Large intestine (tissue), 3 donors: ENCODE measurements at regions not wholly inside any gene's neighbourhood (a gene's known extent, or its start where the extent isn't known, plus 50 kb on each side); places are given as distances from the start of the nearest gene placed in this dataset.
"Not testable (repeated sequence)": the region's sequence is repeated elsewhere in the genome, so short reads cannot be mapped to it uniquely, and the experiment has no call there.

Experiments used
- DNase-seq, 2 donors: peaks; one replicate each; pipeline versions ENCODE4 v3.0.0 to v3.0.0-alpha.2; 2013
- H3K27ac ChIP-seq: one replicate; pipeline ENCODE4 v1.5.1; 2013; ENCODE audit warnings: low read length
- H3K27me3 ChIP-seq: 2 replicates; pipeline ENCODE4 v1.6.1; 2013; ENCODE audit warnings: low read length; ENCODE audit not compliant: control insufficient read depth, insufficient read depth
- H3K36me3 ChIP-seq: 2 replicates; pipeline ENCODE4 v1.6.1; 2013; ENCODE audit warnings: low read length; ENCODE audit not compliant: control insufficient read depth, insufficient read depth
- H3K4me1 ChIP-seq: one replicate; pipeline ENCODE4 v1.6.1; 2013; ENCODE audit warnings: low read length; ENCODE audit not compliant: control insufficient read depth, insufficient read depth
- H3K4me3 ChIP-seq: one replicate; pipeline ENCODE4 v1.5.1; 2013; ENCODE audit warnings: low read length
- H3K9me3 ChIP-seq: one replicate; pipeline ENCODE4 v1.6.1; 2013; ENCODE audit warnings: mild to moderate bottlenecking, low read depth, low read length, moderate library complexity; ENCODE audit not compliant: control insufficient read depth
- WGBS: methylation state at CpG from one replicate; pipeline ENCODE4 v1.1.5; 2013; ENCODE audit warnings: low lambda C conversion rate; ENCODE audit not compliant: insufficient coverage; 5-methylcytosine and 5-hydroxymethylcytosine counted together

GRCh38 chr19:28150129-28150528, 1062.8 kb downstream of the UQCRFS1 start:
- no peak for DNase-seq
- Histone ChIP-seq H3K4me3 (no peak overlapping the region), H3K9me3 (no peaks in the 10 kb centered on the region), H3K27ac (no peak overlapping the region), H3K36me3 (no peaks in the 10 kb centered on the region), H3K27me3 (no peaks in the 10 kb centered on the region), H3K4me1 (no peaks in the 10 kb centered on the region)
- WGBS = no CpG with 5 or more reads among the region's 5 CpGs

GRCh38 chr19:28148554-28148953, 1064.4 kb downstream of the UQCRFS1 start:
- Histone ChIP-seq H3K36me3 (no peaks in the 10 kb centered on the region), H3K27me3 (no peaks in the 10 kb centered on the region), H3K27ac (no peak overlapping the region), H3K4me1 (no peaks in the 10 kb centered on the region), H3K4me3 (no peak overlapping the region), H3K9me3 (no peaks in the 10 kb centered on the region)
- DNase-seq = no peak
- no CpG with 5 or more reads among the region's 3 CpGs for WGBS

- H3K4me3 ChIP-seq = no peak overlapping the region
- no peaks in the 10 kb centered on the region for H3K36me3 ChIP-seq
- WGBS = 91% methylated on average over 1 of the region's 1 CpG
- DNase-seq = no peak
- no peaks in the 10 kb centered on the region for H3K4me1 ChIP-seq
- H3K9me3 ChIP-seq = no peaks in the 10 kb centered on the region
- no peak overlapping the region for H3K27ac ChIP-seq
- no peaks in the 10 kb centered on the region for H3K27me3 ChIP-seq
These were observed 1070.7 kb downstream of the UQCRFS1 start for GRCh38 chr19:28142258-28142657.

DNA sequence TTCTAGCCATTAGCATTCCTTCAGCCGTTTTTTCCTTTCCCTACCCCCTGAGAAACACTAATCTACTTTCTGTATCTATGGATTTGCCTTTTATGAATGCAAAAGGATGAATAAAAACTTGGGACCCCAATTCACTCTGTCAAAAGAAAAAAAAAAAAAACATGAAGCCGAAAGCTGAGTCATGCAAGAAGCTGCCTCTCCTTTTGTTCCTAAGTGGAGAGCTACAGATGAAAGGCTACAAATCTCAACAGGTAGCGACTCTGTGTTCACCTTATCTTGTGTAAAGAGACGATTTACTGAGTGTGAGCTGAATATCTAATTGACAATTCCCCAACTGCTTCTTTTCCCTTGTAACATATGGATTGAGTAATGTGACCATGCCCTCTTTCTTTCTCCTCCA, 1072.8 kb downstream of the UQCRFS1 start:
- H3K9me3 ChIP-seq = no peaks in the 10 kb centered on the region
- no peak overlapping the region for H3K27ac ChIP-seq
- no peaks in the 10 kb centered on the region for H3K4me1 ChIP-seq
- no peak for DNase-seq
- H3K27me3 ChIP-seq = no peaks in the 10 kb centered on the region
- no CpG with 5 or more reads among the region's 4 CpGs for WGBS
- no peaks in the 10 kb centered on the region for H3K36me3 ChIP-seq
- no peak overlapping the region for H3K4me3 ChIP-seq

GRCh38 chr19:28137772-28138171, 1075.2 kb downstream of the UQCRFS1 start:
- H3K4me1 ChIP-seq = no peaks in the 10 kb centered on the region
- no peak for DNase-seq
- no peak overlapping the region for H3K27ac ChIP-seq
- no peak overlapping the region for H3K4me3 ChIP-seq
- H3K27me3 ChIP-seq = no peaks in the 10 kb centered on the region
- no peaks in the 10 kb centered on the region for H3K9me3 ChIP-seq
- WGBS = no CpG with 5 or more reads among the region's 4 CpGs
- no peaks in the 10 kb centered on the region for H3K36me3 ChIP-seq

DNA sequence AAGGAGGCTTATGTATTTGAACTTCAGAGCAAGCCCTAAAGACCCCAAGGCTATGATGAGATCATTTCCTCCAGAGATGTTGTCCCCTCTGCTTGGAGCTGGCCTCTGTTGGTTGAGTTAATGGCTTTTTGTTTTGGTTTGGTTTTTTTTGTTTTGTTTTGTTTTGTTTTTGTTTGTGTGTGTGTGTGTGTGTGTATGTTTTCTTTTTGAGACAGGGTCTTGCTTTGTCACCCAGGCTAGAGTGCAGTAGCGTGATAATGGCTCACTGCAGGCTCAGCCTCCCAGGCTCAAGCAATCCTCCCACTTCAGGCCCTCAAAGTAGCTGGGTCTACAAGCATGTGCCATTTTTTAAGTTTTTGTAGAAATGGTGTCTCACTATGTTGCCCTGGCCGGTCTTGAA, 1076.2 kb downstream of the UQCRFS1 start:
- Histone ChIP-seq H3K9me3 (no peaks in the 10 kb centered on the region), H3K27me3 (no peaks in the 10 kb centered on the region), H3K4me1 (no peaks in the 10 kb centered on the region), H3K27ac (no peak overlapping the region), H3K4me3 (no peak overlapping the region), H3K36me3 (no peaks in the 10 kb centered on the region)
- DNase-seq = no peak
- no CpG with 5 or more reads among the region's 2 CpGs for WGBS

DNA sequence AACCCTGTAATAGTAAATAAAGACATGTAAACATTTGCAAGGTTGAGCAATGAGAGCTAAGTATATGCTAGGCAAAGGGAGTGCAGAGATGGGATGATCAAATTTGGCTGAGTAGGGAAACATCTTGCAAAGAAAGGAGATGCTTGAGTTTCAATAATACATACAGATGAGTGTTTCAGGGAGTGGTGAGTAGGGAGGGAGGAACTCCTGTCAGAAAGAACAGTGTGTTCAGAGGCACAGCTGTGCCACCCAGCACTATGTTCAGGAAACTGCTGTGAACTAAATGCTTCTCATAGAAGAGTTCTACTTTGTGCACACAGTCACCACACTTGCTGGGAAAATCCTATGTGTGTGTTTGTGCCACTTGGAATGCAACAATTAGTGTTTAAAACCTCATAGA, 1077.1 kb downstream of the UQCRFS1 start:
- Histone ChIP-seq H3K4me3 (no peak overlapping the region), H3K9me3 (no peaks in the 10 kb centered on the region), H3K27me3 (no peaks in the 10 kb centered on the region), H3K4me1 (no peaks in the 10 kb centered on the region), H3K27ac (no peak overlapping the region), H3K36me3 (no peaks in the 10 kb centered on the region)
- no peak for DNase-seq

- no peaks in the 10 kb centered on the region for H3K9me3 ChIP-seq
- no CpG with 5 or more reads among the region's 3 CpGs for WGBS
- H3K36me3 ChIP-seq = no peaks in the 10 kb centered on the region
- H3K4me1 ChIP-seq = no peaks in the 10 kb centered on the region
- no peak overlapping the region for H3K27ac ChIP-seq
- no peaks in the 10 kb centered on the region for H3K27me3 ChIP-seq
- H3K4me3 ChIP-seq = no peak overlapping the region
- DNase-seq = no peak
These were observed 1078.6 kb downstream of the UQCRFS1 start for GRCh38 chr19:28134311-28134710.

- H3K4me3 ChIP-seq, H3K9me3 ChIP-seq, H3K27me3 ChIP-seq, H3K36me3 ChIP-seq, H3K4me1 ChIP-seq, H3K27ac ChIP-seq, DNase-seq: not testable (repeated sequence)
- no CpG with 5 or more reads among the region's 8 CpGs for WGBS
These were observed 1082.1 kb downstream of the UQCRFS1 start for GRCh38 chr19:28130881-28131280.

DNA sequence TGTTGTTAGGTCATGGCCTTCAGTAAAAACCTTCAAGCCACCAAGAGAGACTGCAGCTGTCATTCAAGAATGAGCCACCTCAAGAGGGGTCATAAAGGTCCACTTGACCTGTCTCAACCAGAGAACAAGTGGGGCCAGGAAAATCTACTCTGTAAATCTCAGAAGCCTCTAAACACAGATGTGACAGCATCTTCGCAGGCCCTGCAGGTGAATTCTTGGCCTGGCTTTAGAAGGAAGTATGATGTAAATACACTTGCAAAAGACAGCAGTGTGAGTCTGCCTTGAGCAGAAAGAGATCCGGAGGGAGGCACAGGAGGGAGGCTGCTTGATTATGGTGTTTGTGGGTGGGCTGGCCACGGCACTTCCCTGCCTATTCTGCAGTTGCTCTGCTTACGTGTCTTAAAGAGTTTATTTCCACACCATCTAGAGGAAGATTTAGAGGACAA, 1082.9 kb downstream of the UQCRFS1 start:
- no peaks in the 10 kb centered on the region for H3K9me3 ChIP-seq
- DNase-seq = no peak
- H3K36me3 ChIP-seq = no peaks in the 10 kb centered on the region
- H3K4me3 ChIP-seq = no peak overlapping the region
- no peak overlapping the region for H3K27ac ChIP-seq
- H3K27me3 ChIP-seq = no peaks in the 10 kb centered on the region
- H3K4me1 ChIP-seq = no peaks in the 10 kb centered on the region
- 54% methylated on average over 2 of the region's 4 CpGs for WGBS

DNA sequence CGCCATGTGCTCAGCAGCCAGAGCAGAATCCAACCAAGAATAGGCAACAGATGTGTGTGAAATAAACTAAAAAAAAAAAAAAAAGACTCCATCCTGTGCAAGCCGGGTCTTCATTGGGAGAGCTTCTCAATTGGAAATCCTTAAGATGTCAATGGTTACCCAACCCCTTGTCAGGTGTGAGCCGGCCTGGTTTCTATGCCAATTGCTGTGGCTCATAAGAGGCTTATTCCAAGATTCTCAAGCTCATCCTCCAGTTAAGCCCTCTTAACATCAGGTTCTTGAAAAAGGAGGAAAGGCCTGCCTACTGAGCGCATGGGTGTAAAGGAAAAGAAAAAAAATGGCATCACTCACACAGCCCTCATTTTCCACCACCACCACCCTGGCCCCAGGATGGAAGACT, 1084.6 kb downstream of the UQCRFS1 start:
- no peaks in the 10 kb centered on the region for H3K9me3 ChIP-seq
- no peak for DNase-seq
- no peaks in the 10 kb centered on the region for H3K4me1 ChIP-seq
- no peak overlapping the region for H3K27ac ChIP-seq
- H3K36me3 ChIP-seq = no peaks in the 10 kb centered on the region
- no peak overlapping the region for H3K4me3 ChIP-seq
- no CpG with 5 or more reads among the region's 4 CpGs for whole genome bisulfite sequencing
- H3K27me3 ChIP-seq = no peaks in the 10 kb centered on the region
